HG03060 (cell line): ENCODE measurements at regions not wholly inside any gene's neighbourhood (a gene's known extent, or its start where the extent isn't known, plus 50 kb on each side); places are given as distances from the start of the nearest gene placed in this dataset.
"Not testable (repeated sequence)": the region's sequence is repeated elsewhere in the genome, so short reads cannot be mapped to it uniquely, and the experiment has no call there.

Experiments
- ATAC-seq: cut with Tn5 transposase; IDR thresholded peaks from one replicate; pipeline ENCODE4 v1.9.1; 2021; ENCODE audit warnings: low read depth, moderate number of reproducible peaks; ENCODE audit not compliant: unreplicated experiment

DNA sequence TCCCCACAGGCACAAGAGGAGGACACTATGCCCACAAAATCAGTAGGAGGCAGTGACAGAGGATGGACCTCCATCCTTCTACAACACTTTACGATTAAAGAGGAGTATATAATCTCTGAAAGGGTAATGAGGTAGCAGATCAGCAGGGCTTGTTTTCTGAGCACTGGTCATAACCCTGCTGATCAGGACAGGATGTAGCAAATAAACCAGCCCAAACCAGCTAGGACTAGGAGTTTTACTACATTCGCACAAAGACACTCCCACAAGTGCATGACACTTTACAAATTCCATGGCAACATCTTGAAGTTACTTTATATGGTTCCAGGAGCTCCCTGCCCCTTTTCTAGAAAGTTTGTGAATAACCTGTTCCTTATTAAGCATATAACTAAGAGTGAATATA, 73.3 kb upstream of the CHD6 start:
- no peak for ATAC-seq

DNA sequence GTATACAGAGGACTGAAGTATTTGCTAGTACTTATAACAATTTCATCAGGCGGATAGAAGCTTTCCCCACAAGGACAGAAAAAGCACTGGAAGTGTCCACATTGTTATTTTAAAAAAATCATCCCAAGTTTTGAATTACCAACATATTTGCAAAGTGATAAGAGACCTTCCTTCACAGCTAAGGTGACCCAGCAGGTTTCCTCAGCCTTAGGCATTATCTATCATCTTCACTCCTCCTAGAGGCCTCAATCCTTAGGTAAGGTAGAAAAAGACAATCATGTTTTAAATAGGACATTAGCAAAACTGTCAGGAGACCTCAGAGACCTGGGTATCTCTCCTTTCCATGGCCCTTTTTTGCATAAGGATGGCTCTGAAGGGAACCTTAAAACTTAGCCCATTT, 72.5 kb upstream of the CHD6 start:
- no peak for ATAC-seq

DNA sequence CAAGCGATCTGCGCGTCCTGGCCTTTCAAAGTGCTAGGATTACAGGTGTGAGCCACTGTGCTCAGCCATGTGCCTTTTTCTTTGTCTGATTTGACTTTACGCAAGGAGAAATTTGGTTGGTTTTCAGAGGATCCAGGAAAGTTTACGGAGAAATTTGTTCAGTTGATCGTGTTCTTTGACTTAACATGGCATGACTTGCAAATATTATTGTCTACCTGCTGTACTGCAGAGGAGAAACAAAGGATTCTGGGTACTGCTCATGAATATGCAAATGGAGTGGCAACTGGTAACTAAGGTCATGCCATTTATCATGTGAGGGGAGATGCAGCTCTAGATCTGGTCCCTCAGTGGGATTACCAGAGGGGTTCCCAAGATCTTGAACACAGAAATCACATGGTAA, 68.8 kb upstream of the CHD6 start:
- ATAC-seq, result no peak

DNA sequence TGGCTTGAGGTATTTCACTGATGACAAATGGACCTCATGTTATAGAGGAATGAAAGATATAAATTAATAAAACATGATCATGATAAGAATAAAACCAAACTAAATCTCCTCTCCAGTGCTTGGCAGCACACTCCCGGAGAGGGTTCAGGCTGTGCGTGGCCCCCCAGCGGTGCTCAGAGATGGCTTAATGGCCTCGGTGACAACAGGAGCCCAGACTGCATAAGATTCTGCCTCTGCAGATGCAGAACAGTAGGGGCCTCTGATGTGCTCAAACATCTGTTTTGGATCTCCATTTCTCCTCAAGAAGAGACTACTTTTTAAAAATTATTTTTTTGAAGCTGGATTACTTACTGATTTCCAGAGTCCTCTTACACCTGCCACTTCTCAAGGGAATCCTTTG, 67.0 kb upstream of the CHD6 start:
- ATAC-seq, result not testable (repeated sequence)

DNA sequence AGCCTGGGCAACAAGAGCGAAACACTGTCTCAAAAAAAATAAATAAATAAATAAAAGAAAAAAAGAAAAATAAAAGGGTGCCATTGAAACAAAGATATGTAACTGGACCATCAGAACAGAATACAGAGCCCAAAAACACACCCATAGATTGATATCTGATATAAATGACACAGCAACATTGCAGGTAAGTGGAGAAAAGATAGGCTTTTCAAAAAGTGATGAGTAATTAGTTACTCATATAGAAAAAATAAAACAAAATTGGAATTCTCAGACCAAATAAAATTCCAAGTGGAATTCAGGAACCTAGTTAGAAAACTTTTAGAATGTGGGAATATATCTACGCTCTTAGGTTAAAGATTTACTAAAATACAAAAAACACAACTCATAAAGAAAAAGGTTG, 60.6 kb upstream of the CHD6 start:
- no peak for ATAC-seq

DNA sequence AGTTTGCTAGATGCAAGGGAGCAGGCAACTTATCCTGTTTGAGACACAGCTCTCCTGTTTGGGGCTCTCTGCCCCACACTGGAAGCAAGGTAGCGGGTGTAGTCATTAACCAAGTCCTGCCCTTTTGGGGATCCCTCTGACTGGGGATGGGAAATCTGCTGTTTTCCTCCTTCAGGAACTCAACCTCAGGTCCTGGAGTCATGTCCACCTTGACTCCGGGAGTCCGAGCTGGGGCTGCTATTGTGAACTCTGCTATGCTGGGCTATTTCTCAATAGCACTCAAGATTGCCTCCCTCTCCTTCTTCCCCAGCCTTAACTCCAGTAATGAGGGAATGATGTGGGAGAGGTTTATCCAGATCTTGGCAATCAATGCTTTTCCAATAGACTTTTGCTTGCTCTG, 54.1 kb upstream of the CHD6 start:
- no peak for ATAC-seq

DNA sequence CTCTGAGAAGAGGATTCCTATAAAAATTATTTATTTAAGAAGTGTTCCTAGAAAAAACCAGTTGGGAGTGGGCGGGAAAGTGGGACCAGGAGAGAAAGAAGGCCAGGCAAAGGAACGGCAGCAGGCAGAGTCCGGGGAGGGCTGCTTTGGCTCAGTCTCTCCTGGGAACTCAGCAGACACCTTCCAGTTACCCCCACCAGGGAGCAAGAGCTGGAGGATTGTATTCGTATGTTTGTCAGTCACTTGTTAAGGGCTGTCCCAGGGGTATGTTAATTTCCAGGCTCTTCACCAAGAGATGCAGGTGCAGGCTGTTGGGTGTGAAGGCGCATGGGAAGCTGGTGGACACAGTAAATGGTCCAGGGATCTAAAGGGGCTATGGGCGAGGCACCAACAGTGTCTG, 53.0 kb upstream of the CHD6 start:
- ATAC-seq, result no peak

DNA sequence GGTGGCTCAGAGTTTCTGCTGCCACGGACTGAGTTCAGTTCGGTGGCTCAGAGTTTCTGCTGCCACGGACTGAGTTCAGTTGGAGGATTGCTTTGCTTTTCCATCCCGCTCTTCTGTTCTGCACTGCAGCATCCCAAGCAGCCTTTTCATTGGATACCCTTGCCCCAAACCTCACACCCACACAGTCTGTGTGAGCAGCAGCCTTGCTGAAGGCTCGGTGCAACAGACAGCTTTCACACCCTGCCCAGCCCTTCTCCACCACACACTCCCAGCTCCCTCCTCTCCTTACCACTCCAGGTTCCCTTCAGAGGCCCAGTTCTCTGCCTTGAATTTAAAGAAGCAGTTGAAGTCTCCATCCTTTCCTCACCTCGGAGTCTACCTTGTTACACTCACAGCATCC, 52.5 kb upstream of the CHD6 start:
- ATAC-seq, result no peak

DNA sequence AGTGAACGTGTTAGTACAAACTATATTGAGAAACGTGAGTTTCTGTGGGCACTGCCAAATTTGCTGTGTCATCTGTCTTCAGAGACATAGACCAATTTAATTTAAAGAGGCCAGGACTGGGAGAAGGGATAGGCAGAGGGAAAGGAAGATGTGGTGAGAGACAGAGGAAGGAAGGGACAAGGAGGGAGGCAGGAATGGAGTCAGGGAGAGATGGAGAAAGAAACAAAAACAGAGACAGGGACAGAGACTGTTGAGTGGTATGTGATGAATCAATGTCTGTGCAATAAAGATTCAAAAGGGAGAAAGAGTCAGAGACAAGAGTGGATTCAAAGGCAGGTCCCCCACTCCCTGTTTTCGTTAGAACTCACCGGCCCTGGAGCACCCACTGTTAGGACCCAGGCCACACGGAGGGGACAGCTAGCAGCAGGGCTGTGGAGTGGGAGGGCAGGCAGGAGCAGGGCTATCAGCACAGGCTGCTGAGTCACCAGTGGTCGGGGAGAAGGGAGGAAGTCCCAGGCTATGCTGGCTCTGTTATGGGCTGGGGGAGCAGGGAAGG, 51.6 kb upstream of the CHD6 start:
- ATAC-seq, result no peak

DNA sequence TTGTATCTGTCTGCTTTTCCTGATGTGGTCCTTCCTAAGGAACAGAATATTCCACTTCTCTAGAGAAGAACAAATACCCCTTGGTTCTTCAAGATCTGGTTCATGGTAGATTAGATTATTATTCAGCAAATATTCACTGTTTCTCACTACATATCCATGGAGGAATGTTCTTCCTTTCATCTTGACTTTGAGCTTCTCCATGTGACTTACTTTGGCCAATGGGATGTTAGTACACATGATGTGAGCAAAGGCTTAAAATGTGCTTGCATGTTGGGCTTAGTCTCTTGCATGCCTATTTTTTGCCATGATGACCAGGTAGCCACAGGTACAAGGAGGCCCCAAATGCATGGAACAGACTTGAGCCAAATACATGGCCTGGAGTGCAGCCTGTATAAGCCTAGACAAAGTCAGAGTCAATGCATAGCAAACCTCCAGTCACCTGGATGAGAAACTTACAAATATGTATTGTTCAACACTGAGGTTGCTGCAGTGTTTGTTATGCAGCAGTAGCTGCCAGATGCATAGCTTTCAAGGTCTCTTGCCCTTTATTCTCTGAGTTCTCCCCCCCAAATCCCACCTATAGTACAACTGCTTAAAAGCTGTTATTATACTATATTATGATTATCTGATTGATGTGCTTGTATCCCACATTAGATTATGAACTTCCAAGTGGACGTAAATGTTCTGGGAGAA, 50.0 kb upstream of the CHD6 start:
- no peak for ATAC-seq
